Naive B cell (primary cell): ENCODE measurements at regions not wholly inside any gene's neighbourhood (a gene's known extent, or its start where the extent isn't known, plus 50 kb on each side); places are given as distances from the start of the nearest gene placed in this dataset.

Experiments
- ATAC-seq, 2 donors: fragments of 150-1000 bp; cut with Tn5 transposase; 2 replicates each; pipeline ENCODE4 v1.10.0; 2021; ENCODE audit warnings: low read depth in 2 of 2, mild to moderate bottlenecking in 2 of 2, moderate library complexity in 2 of 2
- DNase-seq: peaks from one replicate; pipeline ENCODE4 v3.0.0; 2022
- H3K27ac Mint-ChIP-seq, 6 donors: one replicate each; pipeline ENCODE4 v1.8.0; 2020 to 2022; ENCODE audit warnings: mild to moderate bottlenecking in 6 of 6, mixed read lengths in 6 of 6, moderate library complexity in 5 of 6, inconsistent platforms in 2 of 6
- H3K27me3 Mint-ChIP-seq, 3 donors: one replicate each; pipeline ENCODE4 v1.8.0; 2021 to 2022; ENCODE audit warnings: mixed read lengths in 3 of 3, mild to moderate bottlenecking in 1 of 3
- H3K36me3 Mint-ChIP-seq, 2 donors: one replicate each; pipeline ENCODE4 v1.8.0; 2020 to 2022; ENCODE audit warnings: mixed read lengths in 2 of 2, inconsistent platforms in 1 of 2, mild to moderate bottlenecking in 1 of 2
- H3K4me1 Mint-ChIP-seq, 3 donors: one replicate each; pipeline ENCODE4 v1.8.0; 2020 to 2022; ENCODE audit warnings: mixed read lengths in 3 of 3, inconsistent platforms in 1 of 3, mild to moderate bottlenecking in 1 of 3, moderate library complexity in 1 of 3
- H3K4me3 Mint-ChIP-seq, 8 donors: one replicate each; pipeline ENCODE4 v1.8.0; 2020 to 2022; ENCODE audit warnings: mild to moderate bottlenecking in 8 of 8, mixed read lengths in 8 of 8, moderate library complexity in 8 of 8, inconsistent platforms in 2 of 8
- H3K9me3 Mint-ChIP-seq, 7 donors: one replicate each; pipeline ENCODE4 v1.8.0; 2020 to 2022; ENCODE audit warnings: mixed read lengths in 7 of 7, mild to moderate bottlenecking in 5 of 7, inconsistent platforms in 2 of 7, moderate library complexity in 1 of 7

GRCh38 chr20:40339661-40340449 lies 349.2 kb downstream of the MAFB start:
- Mint-ChIP-seq H3K4me1 (no peaks in the 10 kb centered on the region), H3K4me3 (no peak overlapping the region), H3K27me3 (peaks cover 0 to 14% (median 14%) of the 10 kb centered on the region in 3 donors), H3K9me3 (peaks cover 6 to 31% (median 17%) of the 10 kb centered on the region in 7 donors), H3K27ac (peak overlapping the region in 1 of 6 donors; percentile 38), H3K36me3 (peaks cover 0 to 11% of the 10 kb centered on the region in 2 donors)
- ATAC-seq (no peak), DNase-seq (no peak)

- no peaks in the 10 kb centered on the region for H3K36me3 Mint-ChIP-seq
These were observed 352.5 kb downstream of the MAFB start for GRCh38 chr20:40336533-40336932.

GRCh38 chr20:40335901-40336351 lies 353.1 kb downstream of the MAFB start:
- Mint-ChIP-seq H3K4me1 (no peaks in the 10 kb centered on the region), H3K27me3 (peaks cover 13 to 33% (median 14%) of the 10 kb centered on the region in 3 donors), H3K4me3 (no peak overlapping the region), H3K36me3 (no peaks in the 10 kb centered on the region), H3K27ac (peak overlapping the region in 1 of 6 donors; percentile 6), H3K9me3 (peaks cover 0 to 7% (median 0%) of the 10 kb centered on the region in 7 donors)
- DNase-seq (no peak), ATAC-seq (no peak)

More at GRCh38 chr20:40336533-40336932, 352.5 kb downstream of the MAFB start:
- no peak overlapping the region for H3K27ac Mint-ChIP-seq
- no peaks in the 10 kb centered on the region for H3K4me1 Mint-ChIP-seq
- H3K9me3 Mint-ChIP-seq: peaks cover 0 to 7% (median 1%) of the 10 kb centered on the region in 7 donors
- no peak for ATAC-seq
- no peak overlapping the region for H3K4me3 Mint-ChIP-seq
- no peak for DNase-seq
- H3K27me3 Mint-ChIP-seq: peaks cover 13 to 33% (median 14%) of the 10 kb centered on the region in 3 donors

GRCh38 chr20:40335437-40335836 lies 353.6 kb downstream of the MAFB start:
- H3K4me3 Mint-ChIP-seq: no peak overlapping the region
- no peak overlapping the region for H3K27ac Mint-ChIP-seq
- DNase-seq (no peak), ATAC-seq (no peak)
- no peaks in the 10 kb centered on the region for H3K36me3 Mint-ChIP-seq
- H3K4me1 Mint-ChIP-seq: no peaks in the 10 kb centered on the region
- H3K9me3 Mint-ChIP-seq: peaks cover 0 to 7% (median 0%) of the 10 kb centered on the region in 7 donors
- H3K27me3 Mint-ChIP-seq: peaks cover 13 to 33% (median 14%) of the 10 kb centered on the region in 3 donors

GRCh38 chr20:40333591-40333990 lies 355.4 kb downstream of the MAFB start:
- DNase-seq: no peak
- Mint-ChIP-seq H3K36me3 (no peaks in the 10 kb centered on the region), H3K4me1 (no peaks in the 10 kb centered on the region), H3K27ac (no peak overlapping the region), H3K4me3 (no peak overlapping the region), H3K9me3 (peaks cover 0 to 5% (median 0%) of the 10 kb centered on the region in 7 donors), H3K27me3 (peaks cover 3 to 33% (median 13%) of the 10 kb centered on the region in 3 donors)
- no peak for ATAC-seq

- H3K27ac Mint-ChIP-seq: no peak overlapping the region
- peaks cover 0 to 40% (median 13%) of the 10 kb centered on the region in 3 donors for H3K27me3 Mint-ChIP-seq
These were observed 357.1 kb downstream of the MAFB start for GRCh38 chr20:40331807-40332560.

GRCh38 chr20:40331249-40331648 lies 357.8 kb downstream of the MAFB start:
- no peak for DNase-seq
- no peaks in the 10 kb centered on the region for H3K36me3 Mint-ChIP-seq
- no peak for ATAC-seq
- H3K27me3 Mint-ChIP-seq: peaks cover 0 to 39% (median 13%) of the 10 kb centered on the region in 3 donors
- no peaks in the 10 kb centered on the region for H3K4me1 Mint-ChIP-seq
- no peak overlapping the region for H3K4me3 Mint-ChIP-seq
- peaks cover 0 to 5% (median 0%) of the 10 kb centered on the region in 7 donors for H3K9me3 Mint-ChIP-seq
- H3K27ac Mint-ChIP-seq: no peak overlapping the region

More at GRCh38 chr20:40331807-40332560, 357.1 kb downstream of the MAFB start:
- Mint-ChIP-seq H3K4me3 (no peak overlapping the region), H3K36me3 (no peaks in the 10 kb centered on the region), H3K4me1 (no peaks in the 10 kb centered on the region), H3K9me3 (peaks cover 0 to 5% (median 0%) of the 10 kb centered on the region in 7 donors)
- DNase-seq (no peak), ATAC-seq (no peak)

GRCh38 chr20:40329321-40329720 lies 359.7 kb downstream of the MAFB start:
- no peak for ATAC-seq
- H3K27ac Mint-ChIP-seq: no peak overlapping the region
- peaks cover 0 to 4% (median 0%) of the 10 kb centered on the region in 7 donors for H3K9me3 Mint-ChIP-seq
- no peaks in the 10 kb centered on the region for H3K36me3 Mint-ChIP-seq
- peaks cover 0 to 24% (median 13%) of the 10 kb centered on the region in 3 donors for H3K27me3 Mint-ChIP-seq
- no peaks in the 10 kb centered on the region for H3K4me1 Mint-ChIP-seq
- H3K4me3 Mint-ChIP-seq: no peak overlapping the region
- DNase-seq: no peak

GRCh38 chr20:40326784-40327183 lies 362.3 kb downstream of the MAFB start:
- ATAC-seq (no peak), DNase-seq (no peak)
- H3K36me3 Mint-ChIP-seq: no peaks in the 10 kb centered on the region
- no peaks in the 10 kb centered on the region for H3K4me1 Mint-ChIP-seq
- no peak overlapping the region for H3K4me3 Mint-ChIP-seq
- peaks cover 0 to 4% (median 0%) of the 10 kb centered on the region in 7 donors for H3K9me3 Mint-ChIP-seq
- H3K27me3 Mint-ChIP-seq: peaks cover 0 to 7% (median 0%) of the 10 kb centered on the region in 3 donors
- H3K27ac Mint-ChIP-seq: no peak overlapping the region

GRCh38 chr20:40325006-40325568 lies 363.9 kb downstream of the MAFB start:
- Mint-ChIP-seq H3K36me3 (no peaks in the 10 kb centered on the region), H3K27me3 (peaks cover 0 to 7% (median 0%) of the 10 kb centered on the region in 3 donors), H3K4me1 (no peaks in the 10 kb centered on the region), H3K27ac (no peak overlapping the region), H3K9me3 (peaks cover 0 to 4% (median 0%) of the 10 kb centered on the region in 7 donors), H3K4me3 (no peak overlapping the region)
- DNase-seq: no peak
- no peak for ATAC-seq

- Mint-ChIP-seq H3K4me3 (no peak overlapping the region), H3K4me1 (no peaks in the 10 kb centered on the region), H3K27ac (no peak overlapping the region), H3K36me3 (no peaks in the 10 kb centered on the region), H3K27me3 (peaks cover 0 to 7% (median under 1%) of the 10 kb centered on the region in 3 donors), H3K9me3 (peaks cover 0 to 4% (median 0%) of the 10 kb centered on the region in 7 donors)
- no peak for ATAC-seq
- DNase-seq: no peak
These were observed 365.7 kb downstream of the MAFB start for GRCh38 chr20:40323361-40323794.

GRCh38 chr20:40322941-40323340 lies 366.1 kb downstream of the MAFB start:
- Mint-ChIP-seq H3K9me3 (peaks cover 0 to 1% (median 0%) of the 10 kb centered on the region in 7 donors), H3K4me3 (no peak overlapping the region), H3K4me1 (no peaks in the 10 kb centered on the region), H3K27ac (no peak overlapping the region), H3K36me3 (no peaks in the 10 kb centered on the region), H3K27me3 (peaks cover 0 to 4% (median 3%) of the 10 kb centered on the region in 3 donors)
- ATAC-seq: no peak
- DNase-seq: no peak

- Mint-ChIP-seq H3K27ac (no peak overlapping the region), H3K9me3 (no peaks in the 10 kb centered on the region), H3K4me3 (no peak overlapping the region), H3K36me3 (no peaks in the 10 kb centered on the region), H3K4me1 (no peaks in the 10 kb centered on the region), H3K27me3 (peaks cover 0 to 4% (median 0%) of the 10 kb centered on the region in 3 donors)
- DNase-seq: no peak
- no peak for ATAC-seq
These were observed 368.5 kb downstream of the MAFB start for GRCh38 chr20:40320517-40321011.
